Vagina (tissue), 2 donors: ENCODE measurements at regions not wholly inside any gene's neighbourhood (a gene's known extent, or its start where the extent isn't known, plus 50 kb on each side); places are given as distances from the start of the nearest gene placed in this dataset.

Experiments used
- DNase-seq, 2 donors: peaks; one replicate each; pipeline ENCODE4 v3.0.0-alpha.2; 2017; ENCODE audit errors: extremely low spot score in 2 of 2
- H3K27ac ChIP-seq: fragments of 200-600 bp; sonication (generic); one replicate; pipeline ENCODE4 v1.5.1; 2019
- H3K27me3 ChIP-seq: fragments of 200-600 bp; sonication (generic); one replicate; pipeline ENCODE4 v1.5.1; 2019
- H3K36me3 ChIP-seq, 2 donors: fragments of 200-600 bp; sonication (generic); one replicate each; pipeline ENCODE4 v1.5.1; 2017 to 2019
- H3K4me1 ChIP-seq: fragments of 200-600 bp; sonication (generic); one replicate; pipeline ENCODE4 v1.5.1; 2019
- H3K4me3 ChIP-seq, 2 donors: fragments of 200-600 bp; sonication (generic); 1 replicate in 1 of 2; 2 replicates in 1 of 2; pipeline ENCODE4 v1.5.1; 2016 to 2019
- H3K9me3 ChIP-seq: fragments of 200-600 bp; sonication (generic); one replicate; pipeline ENCODE4 v1.5.1; 2019
- POLR2A ChIP-seq, 2 donors: fragments of 450-650 bp; IDR thresholded peaks; one replicate each; pipeline ENCODE4 v1.6.1; 2017; ENCODE audit warnings: antibody characterized with exemption in 2 of 2, mild to moderate bottlenecking in 2 of 2, moderate library complexity in 2 of 2
- POLR2AphosphoS5 ChIP-seq, 2 donors: sonication (generic); formaldehyde crosslinking; IDR thresholded peaks; one replicate each; pipeline ENCODE4 v1.9.0; 2017; ENCODE audit warnings: antibody characterized with exemption in 2 of 2, mild to moderate bottlenecking in 2 of 2, low read depth in 1 of 2; ENCODE audit not compliant: insufficient read depth in 1 of 2
- intact Hi-C: fragments of 100-400 bp; cut with DNase I; formaldehyde crosslinking; loops from one replicate; pipeline ENCODE4 v1.15.1; 2023
- TF ChIP-seq, protein P1 (sequence below), 3 experiments: fragments of 450-650 bp in 2 of 3; fragments of 200-600 bp in 1 of 3; sonication (generic) in 1 of 3; IDR thresholded peaks; one replicate each; pipeline ENCODE4 v1.5.1; 2017 to 2019; ENCODE audit warnings: antibody characterized with exemption in 3 of 3, mild to moderate bottlenecking in 2 of 3, moderate library complexity in 2 of 3

DNA sequence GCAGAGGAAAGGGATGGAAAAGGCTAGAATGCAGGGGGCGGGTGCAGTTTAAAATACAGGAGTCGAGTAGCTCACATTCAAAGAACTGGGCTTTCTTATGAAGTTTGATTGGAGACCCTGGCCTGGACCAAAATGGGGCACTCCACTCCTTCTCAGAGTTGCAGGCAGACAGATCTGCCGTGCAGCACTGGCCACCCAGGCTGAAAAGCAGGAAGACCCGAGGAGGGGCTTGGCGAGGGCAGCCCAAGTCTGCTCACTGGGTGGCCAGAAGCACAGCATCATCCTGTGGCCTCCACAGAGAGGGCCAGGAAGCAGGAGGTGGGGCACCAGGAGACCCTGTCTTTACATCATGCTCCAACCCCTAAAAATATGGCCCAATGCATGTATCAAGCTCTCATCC is 109.1 kb upstream of the BCL2L14 start:
- no peaks in the 10 kb centered on the region for H3K9me3 ChIP-seq
- TF ChIP-seq POLR2AphosphoS5 (IDR thresholded peaks at IDR 0.05; ENCODE audit: insufficient read depth in 1 of 2, low read depth in 1 of 2) (no peak), POLR2A (IDR thresholded peaks at IDR 0.05) (no peak)
- TF ChIP-seq, protein P1, sequence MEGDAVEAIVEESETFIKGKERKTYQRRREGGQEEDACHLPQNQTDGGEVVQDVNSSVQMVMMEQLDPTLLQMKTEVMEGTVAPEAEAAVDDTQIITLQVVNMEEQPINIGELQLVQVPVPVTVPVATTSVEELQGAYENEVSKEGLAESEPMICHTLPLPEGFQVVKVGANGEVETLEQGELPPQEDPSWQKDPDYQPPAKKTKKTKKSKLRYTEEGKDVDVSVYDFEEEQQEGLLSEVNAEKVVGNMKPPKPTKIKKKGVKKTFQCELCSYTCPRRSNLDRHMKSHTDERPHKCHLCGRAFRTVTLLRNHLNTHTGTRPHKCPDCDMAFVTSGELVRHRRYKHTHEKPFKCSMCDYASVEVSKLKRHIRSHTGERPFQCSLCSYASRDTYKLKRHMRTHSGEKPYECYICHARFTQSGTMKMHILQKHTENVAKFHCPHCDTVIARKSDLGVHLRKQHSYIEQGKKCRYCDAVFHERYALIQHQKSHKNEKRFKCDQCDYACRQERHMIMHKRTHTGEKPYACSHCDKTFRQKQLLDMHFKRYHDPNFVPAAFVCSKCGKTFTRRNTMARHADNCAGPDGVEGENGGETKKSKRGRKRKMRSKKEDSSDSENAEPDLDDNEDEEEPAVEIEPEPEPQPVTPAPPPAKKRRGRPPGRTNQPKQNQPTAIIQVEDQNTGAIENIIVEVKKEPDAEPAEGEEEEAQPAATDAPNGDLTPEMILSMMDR (IDR thresholded peaks at IDR 0.05) = no peak
- no peak overlapping the region for H3K4me3 ChIP-seq
- peak in 1 of 2 donors; percentile 52 for DNase-seq
- intact Hi-C loops = no loop called here
- no peaks in the 10 kb centered on the region for H3K27me3 ChIP-seq
- no peaks in the 10 kb centered on the region for H3K36me3 ChIP-seq
- H3K27ac ChIP-seq = no peak overlapping the region
- peaks cover 6% of the 10 kb centered on the region for H3K4me1 ChIP-seq

DNA sequence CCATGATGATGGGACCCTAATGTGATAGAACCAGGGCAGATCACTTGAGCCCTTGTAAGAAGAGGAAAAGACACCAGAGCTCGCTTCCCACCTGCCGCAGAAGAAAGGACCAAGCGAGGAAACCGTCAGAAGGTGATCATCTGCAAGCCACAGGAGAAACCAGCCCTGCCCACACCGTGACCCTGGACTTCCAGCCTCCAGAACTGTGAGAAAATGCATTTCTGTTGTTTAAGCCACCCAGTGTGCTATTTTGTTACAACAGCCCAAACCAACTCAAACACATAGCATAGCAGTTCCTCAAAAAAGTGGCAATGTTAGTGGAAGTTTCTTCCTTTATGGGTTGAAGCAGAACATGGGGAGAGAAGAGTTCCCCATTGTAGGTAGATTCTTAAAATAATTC is 107.9 kb upstream of the BCL2L14 start:
- H3K36me3 ChIP-seq = no peaks in the 10 kb centered on the region
- intact Hi-C loops = no loop called here
- peak in 1 of 2 donors; percentile 69 for DNase-seq
- H3K4me3 ChIP-seq = no peak overlapping the region
- H3K27ac ChIP-seq = no peak overlapping the region
- H3K4me1 ChIP-seq = peaks cover 6% of the 10 kb centered on the region
- H3K9me3 ChIP-seq = no peaks in the 10 kb centered on the region
- H3K27me3 ChIP-seq = no peaks in the 10 kb centered on the region
- TF ChIP-seq, protein P1 (IDR thresholded peaks at IDR 0.05) = no peak

GRCh38 chr12:11963841-11964471 is 106.8 kb upstream of the BCL2L14 start:
- H3K4me1 ChIP-seq = no peaks in the 10 kb centered on the region
- H3K27me3 ChIP-seq = no peaks in the 10 kb centered on the region
- H3K36me3 ChIP-seq = no peaks in the 10 kb centered on the region
- H3K4me3 ChIP-seq = no peak overlapping the region
- no peak overlapping the region for H3K27ac ChIP-seq
- TF ChIP-seq POLR2AphosphoS5 (IDR thresholded peaks at IDR 0.05; ENCODE audit: insufficient read depth in 1 of 2, low read depth in 1 of 2) (no peak), POLR2A (IDR thresholded peaks at IDR 0.05) (no peak)
- TF ChIP-seq, protein P1 (IDR thresholded peaks at IDR 0.05) = no peak
- H3K9me3 ChIP-seq = no peaks in the 10 kb centered on the region
- intact Hi-C loops = no loop called here
- peak in 1 of 2 donors; percentile 64 for DNase-seq

GRCh38 chr12:11965258-11965910 is 105.4 kb upstream of the BCL2L14 start:
- TF ChIP-seq POLR2AphosphoS5 (IDR thresholded peaks at IDR 0.05; ENCODE audit: insufficient read depth in 1 of 2, low read depth in 1 of 2) (no peak), POLR2A (IDR thresholded peaks at IDR 0.05) (no peak)
- TF ChIP-seq, protein P1 (IDR thresholded peaks at IDR 0.05) = no peak
- no peak overlapping the region for H3K4me3 ChIP-seq
- H3K36me3 ChIP-seq = no peaks in the 10 kb centered on the region
- no peak for DNase-seq
- H3K9me3 ChIP-seq = no peaks in the 10 kb centered on the region
- intact Hi-C loops = no loop called here
- H3K27me3 ChIP-seq = no peaks in the 10 kb centered on the region
- H3K27ac ChIP-seq = no peak overlapping the region
- H3K4me1 ChIP-seq = no peaks in the 10 kb centered on the region

GRCh38 chr12:11967376-11968047 is 103.2 kb upstream of the BCL2L14 start:
- TF ChIP-seq POLR2AphosphoS5 (IDR thresholded peaks at IDR 0.05; ENCODE audit: insufficient read depth in 1 of 2, low read depth in 1 of 2) (no peak), POLR2A (IDR thresholded peaks at IDR 0.05) (no peak)
- TF ChIP-seq, protein P1 (IDR thresholded peaks at IDR 0.05) = no peak
- no peak for DNase-seq
- H3K9me3 ChIP-seq = no peaks in the 10 kb centered on the region
- no peaks in the 10 kb centered on the region for H3K36me3 ChIP-seq
- no peaks in the 10 kb centered on the region for H3K27me3 ChIP-seq
- H3K4me3 ChIP-seq = no peak overlapping the region
- H3K4me1 ChIP-seq = no peaks in the 10 kb centered on the region
- no peak overlapping the region for H3K27ac ChIP-seq
- intact Hi-C loops = no loop called here
